NCI-H1930 (cell line): ENCODE measurements at regions not wholly inside any gene's neighbourhood (a gene's known extent, or its start where the extent isn't known, plus 50 kb on each side); places are given as distances from the start of the nearest gene placed in this dataset.

Experiments
- DNase-seq, 2 experiments: peaks; one replicate each; lab custom pipeline; 2025; lab: John Stamatoyannopoulos, UW

- DNase-seq: no peak
Measured at GRCh38 chr6:66814156-66814555, 1107.1 kb upstream of the EYS start.

- DNase-seq: no peak
Measured at GRCh38 chr6:66808771-66809170, 1101.7 kb upstream of the EYS start.

- no peak for DNase-seq
Measured at GRCh38 chr6:66796987-66797386, 1090.0 kb upstream of the EYS start.

- no peak for DNase-seq
Measured at GRCh38 chr6:66788579-66788978, 1081.6 kb upstream of the EYS start.

GRCh38 chr6:66772800-66773199 is 1065.8 kb upstream of the EYS start:
- no peak for DNase-seq

GRCh38 chr6:66771626-66772025 is 1064.6 kb upstream of the EYS start:
- no peak for DNase-seq

- DNase-seq: no peak
Measured at GRCh38 chr6:66751630-66752029, 1044.6 kb upstream of the EYS start.

- DNase-seq: no peak
Measured at GRCh38 chr6:66740346-66740745, 1033.3 kb upstream of the EYS start.

GRCh38 chr6:66735106-66735890 is 1028.3 kb upstream of the EYS start:
- no peak for DNase-seq

GRCh38 chr6:66731310-66731709 is 1024.3 kb upstream of the EYS start:
- no peak for DNase-seq

- DNase-seq: no peak
Measured at GRCh38 chr6:66725670-66726069, 1018.6 kb upstream of the EYS start.

GRCh38 chr6:66717801-66718200 is 1010.8 kb upstream of the EYS start:
- no peak for DNase-seq

- no peak for DNase-seq
Measured at GRCh38 chr6:66699385-66699784, 992.4 kb upstream of the EYS start.

- DNase-seq: no peak
Measured at GRCh38 chr6:66689608-66690007, 982.6 kb upstream of the EYS start.

GRCh38 chr6:66687611-66688140 is 980.6 kb upstream of the EYS start:
- DNase-seq: no peak

GRCh38 chr6:66675906-66676305 is 968.9 kb upstream of the EYS start:
- DNase-seq: no peak

- DNase-seq: no peak
Measured at GRCh38 chr6:66664112-66664511, 957.1 kb upstream of the EYS start.

- no peak for DNase-seq
Measured at GRCh38 chr6:66662721-66663507, 955.9 kb upstream of the EYS start.

GRCh38 chr6:66662196-66662595 is 955.2 kb upstream of the EYS start:
- DNase-seq: no peak

GRCh38 chr6:66655420-66655819 is 948.4 kb upstream of the EYS start:
- no peak for DNase-seq

- no peak for DNase-seq
Measured at GRCh38 chr6:66638518-66638917, 931.5 kb upstream of the EYS start.

GRCh38 chr6:66638099-66638498 is 931.1 kb upstream of the EYS start:
- no peak for DNase-seq

GRCh38 chr6:66628917-66629316 is 921.9 kb upstream of the EYS start:
- no peak for DNase-seq
